ENCODE measurements at regions not wholly inside any gene's neighbourhood (a gene's known extent, or its start where the extent isn't known, plus 50 kb on each side); places are given as distances from the start of the nearest gene placed in this dataset.

DNA sequence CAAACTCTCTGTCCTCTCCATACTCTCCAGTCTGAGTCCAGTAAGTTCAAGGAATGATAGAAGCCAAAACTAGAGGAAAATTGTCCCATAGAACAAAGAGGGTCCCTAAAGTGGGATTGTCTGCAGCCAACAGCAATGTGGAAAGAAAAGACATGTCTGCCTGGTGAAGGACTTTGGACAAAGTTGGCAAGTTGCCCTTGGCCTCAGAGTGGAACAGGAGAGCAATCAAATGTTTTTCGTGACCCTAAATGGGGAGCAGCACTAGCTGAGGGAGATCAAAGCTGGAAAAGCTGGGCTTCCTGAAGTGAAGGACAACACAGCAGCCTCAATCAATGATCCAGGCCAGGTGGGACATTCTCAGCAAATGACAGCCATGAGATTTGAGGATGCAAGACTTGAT lies 183.5 kb downstream of the CHD9NB start:
- TF ChIP-seq, protein P1, sequence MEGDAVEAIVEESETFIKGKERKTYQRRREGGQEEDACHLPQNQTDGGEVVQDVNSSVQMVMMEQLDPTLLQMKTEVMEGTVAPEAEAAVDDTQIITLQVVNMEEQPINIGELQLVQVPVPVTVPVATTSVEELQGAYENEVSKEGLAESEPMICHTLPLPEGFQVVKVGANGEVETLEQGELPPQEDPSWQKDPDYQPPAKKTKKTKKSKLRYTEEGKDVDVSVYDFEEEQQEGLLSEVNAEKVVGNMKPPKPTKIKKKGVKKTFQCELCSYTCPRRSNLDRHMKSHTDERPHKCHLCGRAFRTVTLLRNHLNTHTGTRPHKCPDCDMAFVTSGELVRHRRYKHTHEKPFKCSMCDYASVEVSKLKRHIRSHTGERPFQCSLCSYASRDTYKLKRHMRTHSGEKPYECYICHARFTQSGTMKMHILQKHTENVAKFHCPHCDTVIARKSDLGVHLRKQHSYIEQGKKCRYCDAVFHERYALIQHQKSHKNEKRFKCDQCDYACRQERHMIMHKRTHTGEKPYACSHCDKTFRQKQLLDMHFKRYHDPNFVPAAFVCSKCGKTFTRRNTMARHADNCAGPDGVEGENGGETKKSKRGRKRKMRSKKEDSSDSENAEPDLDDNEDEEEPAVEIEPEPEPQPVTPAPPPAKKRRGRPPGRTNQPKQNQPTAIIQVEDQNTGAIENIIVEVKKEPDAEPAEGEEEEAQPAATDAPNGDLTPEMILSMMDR (IDR thresholded peaks at IDR 0.05 in 4 of 5, conservative IDR thresholded peaks at IDR 0.05 in 1 of 5): no peak
- TF ChIP-seq POLR2A (IDR thresholded peaks at IDR 0.05): no peak
